HCEC 1CT (cell line): ENCODE measurements at regions not wholly inside any gene's neighbourhood (a gene's known extent, or its start where the extent isn't known, plus 50 kb on each side); places are given as distances from the start of the nearest gene placed in this dataset.

ENCODE experiments used
- DNase-seq: peaks from one replicate; pipeline ENCODE4 v3.0.0-alpha.2; 2017

DNA sequence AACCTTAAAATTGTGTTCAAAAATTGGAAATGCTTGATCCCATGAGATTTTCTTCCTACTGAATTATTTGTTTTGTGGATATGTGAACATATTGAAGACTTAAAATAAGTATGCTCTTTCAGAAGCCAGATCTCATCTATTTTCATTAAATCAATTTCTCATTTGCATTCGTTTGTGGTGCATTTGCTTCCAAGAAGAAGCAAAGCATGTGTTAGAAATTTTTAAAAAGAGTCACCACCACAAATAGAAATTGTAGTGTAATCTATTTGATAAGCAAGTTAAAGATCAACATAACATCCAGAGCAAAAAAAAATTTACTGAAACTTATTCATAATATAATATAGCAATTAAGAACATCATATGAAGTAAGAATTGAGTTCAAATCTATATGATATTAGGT is 300.9 kb upstream of the SYT4 start:
- DNase-seq, result no peak

DNA sequence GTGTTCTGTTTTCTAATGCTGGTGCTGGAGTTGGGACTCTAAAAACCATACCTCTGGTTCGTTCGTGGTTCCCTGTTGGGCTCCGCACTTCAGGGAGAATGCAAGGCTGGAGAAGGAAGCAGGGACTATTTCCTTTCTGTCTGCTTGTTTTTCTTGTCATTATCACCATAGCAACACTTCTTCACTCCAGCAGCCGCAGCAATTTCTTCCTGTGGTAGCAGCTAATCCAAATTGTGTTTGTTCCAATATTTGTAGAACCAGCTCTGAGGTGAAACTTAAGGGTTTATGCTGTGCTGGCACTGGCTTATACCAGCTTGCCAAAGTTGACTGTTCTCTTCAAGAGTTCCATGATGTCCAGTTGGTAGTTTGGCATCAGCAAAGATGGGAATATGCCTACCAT is 301.4 kb upstream of the SYT4 start:
- no peak for DNase-seq

- DNase-seq, result no peak
These were observed 304.7 kb upstream of the SYT4 start for GRCh38 chr18:43581936-43582519.

GRCh38 chr18:43587538-43588153 is 310.4 kb upstream of the SYT4 start:
- DNase-seq, result peak; percentile 10

DNA sequence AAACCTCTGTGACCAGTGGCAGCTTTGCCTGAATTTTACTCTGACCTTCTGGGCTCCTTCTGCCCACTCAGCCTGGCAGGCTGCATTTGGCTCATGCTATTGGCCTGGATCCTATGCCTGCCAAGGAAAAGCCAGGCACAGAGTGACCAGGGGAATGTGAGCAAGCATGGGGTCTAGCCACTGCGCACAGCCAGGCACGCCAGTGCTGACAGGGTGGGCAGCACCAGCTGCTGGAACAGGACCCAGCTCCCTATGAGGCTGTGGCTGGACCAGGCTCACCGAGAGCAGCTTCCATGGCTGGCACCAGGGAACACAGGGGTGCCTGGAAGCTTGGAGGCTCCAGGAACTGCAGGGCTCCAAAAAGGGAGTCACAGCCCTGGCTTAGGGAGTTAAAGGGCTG is 311.5 kb upstream of the SYT4 start:
- no peak for DNase-seq

DNA sequence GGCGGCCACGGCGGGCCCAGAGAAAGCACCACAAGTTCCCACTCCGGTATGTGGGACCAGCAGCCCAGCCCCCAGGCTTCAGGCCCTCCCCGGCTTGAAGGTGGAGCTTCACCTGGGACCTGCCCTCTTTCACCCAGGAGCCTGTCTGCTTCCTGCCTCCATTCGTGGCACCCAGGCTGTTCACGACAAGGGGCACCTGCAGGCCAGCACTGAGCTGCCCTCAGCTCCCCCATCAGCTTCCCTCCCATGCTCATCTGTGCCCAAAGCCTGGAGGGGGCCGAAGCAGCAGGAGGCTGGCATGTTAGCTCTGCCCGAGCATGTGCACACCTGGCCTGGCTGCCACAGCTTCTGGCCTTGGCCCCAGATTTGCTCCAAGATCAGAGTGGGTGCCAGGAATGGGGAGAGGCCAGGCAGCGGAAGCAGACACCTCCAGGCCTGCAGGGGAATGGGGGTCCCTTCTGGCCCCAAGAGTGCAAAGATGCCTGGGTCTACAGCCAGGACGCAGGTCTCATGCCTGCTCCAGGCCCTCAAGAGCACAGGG is 312.4 kb upstream of the SYT4 start:
- DNase-seq, result no peak

- no peak for DNase-seq
These were observed 313.1 kb upstream of the SYT4 start for GRCh38 chr18:43590182-43590903.

DNA sequence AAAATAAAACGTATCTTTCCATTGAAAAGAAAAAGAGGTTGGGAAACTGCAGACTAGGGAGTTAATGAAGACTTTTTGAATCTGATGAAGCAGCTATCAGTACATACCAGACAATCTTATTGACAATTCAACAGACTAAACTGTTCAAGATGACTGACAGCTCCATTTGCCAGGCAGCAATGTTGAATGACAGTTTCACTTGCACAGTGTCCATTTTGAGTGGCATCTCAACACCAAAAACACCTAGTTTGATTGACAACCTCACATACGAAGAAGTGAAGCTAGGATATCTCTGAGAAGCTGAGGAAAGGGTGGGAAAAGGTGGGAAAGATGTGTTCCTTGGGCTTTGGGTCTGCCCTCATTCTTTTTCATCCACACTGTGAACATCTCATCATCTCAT is 315.0 kb upstream of the SYT4 start:
- DNase-seq, result no peak

GRCh38 chr18:43596105-43596712 is 318.9 kb upstream of the SYT4 start:
- DNase-seq, result peak; percentile 23

GRCh38 chr18:43601432-43601831 is 324.1 kb upstream of the SYT4 start:
- DNase-seq, result no peak

DNA sequence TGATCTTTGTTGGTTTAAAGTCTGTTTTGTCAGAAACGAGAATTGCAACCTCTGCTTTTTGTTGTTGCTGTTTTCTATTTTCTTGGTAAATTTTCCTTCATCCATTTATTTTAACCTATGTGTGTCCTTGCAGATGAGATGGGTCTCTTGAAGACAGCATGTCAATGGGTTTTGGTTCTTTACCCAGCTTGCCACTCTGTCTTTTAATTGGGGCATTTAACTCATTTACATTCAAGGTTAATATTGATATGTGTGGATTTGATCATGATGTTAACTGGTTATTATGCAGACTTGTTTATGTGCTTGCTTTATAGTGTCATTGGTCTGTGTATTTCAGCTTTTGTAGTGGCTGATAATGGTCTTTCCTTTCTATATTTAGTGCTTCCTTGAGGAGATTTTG is 327.9 kb upstream of the SYT4 start:
- no peak for DNase-seq

GRCh38 chr18:43606795-43607194 is 329.5 kb upstream of the SYT4 start:
- DNase-seq, result no peak

DNA sequence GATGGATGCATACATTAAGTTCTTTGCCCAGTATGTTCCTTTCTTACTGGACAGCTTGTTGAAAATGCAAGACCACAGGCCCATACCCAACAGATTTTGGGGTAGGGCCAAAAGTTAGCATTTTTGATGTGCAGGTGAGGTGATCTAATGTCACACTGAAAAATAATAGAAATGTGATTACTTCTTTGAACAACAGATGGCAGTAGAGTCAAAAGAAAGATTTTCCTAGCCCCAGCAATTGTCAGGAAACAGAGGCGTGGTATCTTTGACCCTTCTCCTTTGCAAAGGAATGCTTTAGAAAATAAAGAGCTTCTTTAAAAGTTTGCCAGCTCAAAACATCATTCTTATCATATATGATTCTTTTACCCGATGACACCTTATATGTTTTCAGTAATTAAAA is 343.6 kb upstream of the SYT4 start:
- DNase-seq, result peak; percentile 17

DNA sequence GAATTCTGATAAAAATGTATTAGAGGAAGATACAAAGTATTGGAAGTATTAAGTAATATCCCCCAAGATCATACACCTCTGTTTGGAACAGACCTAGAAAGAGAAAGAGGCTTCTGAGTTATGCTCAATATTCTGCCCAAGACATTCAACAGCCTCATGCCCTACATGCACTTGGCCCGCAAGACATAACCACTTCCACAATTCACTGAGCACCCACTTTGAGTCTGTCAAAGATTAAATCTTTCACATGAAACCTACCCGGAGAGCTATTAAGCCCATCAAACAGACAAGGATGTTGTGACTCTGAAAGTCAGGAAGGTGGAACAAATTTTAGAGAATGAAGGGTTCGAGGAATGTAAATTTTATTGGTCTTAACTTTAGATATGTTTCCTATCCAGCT is 344.7 kb upstream of the SYT4 start:
- no peak for DNase-seq

GRCh38 chr18:43625582-43625981 is 348.3 kb upstream of the SYT4 start:
- DNase-seq, result no peak

- DNase-seq, result no peak
These were observed 350.7 kb upstream of the SYT4 start for GRCh38 chr18:43627848-43628530.

DNA sequence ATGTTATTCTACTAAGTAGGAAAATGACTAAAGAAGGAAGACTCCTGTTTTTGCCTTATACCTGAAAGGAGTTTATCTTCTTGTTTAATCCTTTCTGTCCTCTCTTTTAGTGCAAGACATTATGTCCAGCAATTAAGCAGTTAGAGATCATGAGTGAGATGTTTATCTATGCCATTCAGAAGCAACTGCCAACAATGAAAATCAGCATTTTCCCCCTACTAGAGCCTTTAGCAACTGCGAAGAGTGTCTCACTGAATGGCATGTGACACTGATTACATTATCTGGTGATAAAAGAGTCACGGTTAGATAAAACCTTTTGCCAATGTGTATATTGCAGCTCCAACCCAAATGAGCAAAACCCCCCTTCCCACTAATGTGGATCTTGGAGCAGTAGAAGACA is 357.7 kb upstream of the SYT4 start:
- no peak for DNase-seq

- DNase-seq, result no peak
These were observed 358.1 kb upstream of the SYT4 start for GRCh38 chr18:43635397-43635796.

DNA sequence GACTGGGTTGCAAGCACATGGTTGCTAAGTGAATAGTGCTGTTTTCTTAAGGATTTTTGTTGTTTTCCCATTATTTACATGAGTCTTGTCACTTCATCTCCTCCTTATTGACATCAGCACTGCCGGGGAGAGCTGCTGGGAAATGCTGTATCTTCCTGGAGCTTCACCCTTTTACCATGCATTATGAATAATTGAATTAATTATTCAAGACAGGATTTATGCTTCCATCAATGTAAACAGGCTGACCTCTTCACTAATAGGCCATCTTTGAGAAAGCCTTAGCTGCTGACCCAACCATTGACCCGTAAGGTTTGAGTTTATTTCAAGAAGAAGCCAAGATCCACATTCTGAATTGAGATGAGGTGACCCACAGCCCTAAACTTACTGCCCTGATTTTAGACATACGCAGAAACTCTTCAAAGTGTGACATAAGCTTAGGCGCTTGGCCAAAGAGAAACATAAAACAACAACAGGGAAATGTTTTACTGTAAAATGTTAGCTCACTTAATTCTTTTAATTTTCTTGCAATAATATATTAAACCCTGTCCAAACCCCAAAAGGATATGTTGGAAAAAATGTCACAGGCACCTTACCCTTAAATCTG is 365.5 kb upstream of the SYT4 start:
- no peak for DNase-seq

DNA sequence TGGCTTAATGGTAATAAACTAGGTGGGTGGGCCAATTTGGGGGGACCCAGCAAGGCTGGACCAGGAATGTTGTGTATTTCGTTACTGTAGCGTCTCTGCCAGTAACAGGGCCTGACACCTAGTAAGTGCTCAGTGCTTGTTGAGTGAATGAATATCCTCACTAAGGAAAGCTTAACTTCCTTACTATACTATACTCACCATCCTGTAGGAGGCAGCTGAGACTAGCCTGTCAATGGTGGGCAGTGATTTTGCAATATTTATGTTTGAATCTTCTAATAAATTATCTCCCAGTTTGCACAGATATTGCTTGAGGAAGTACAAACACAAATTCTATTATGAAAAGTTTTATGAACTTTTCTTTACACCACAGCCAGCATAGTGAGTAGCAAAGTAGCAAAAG is 370.7 kb upstream of the SYT4 start:
- DNase-seq, result no peak

GRCh38 chr18:43649649-43650357 is 372.5 kb upstream of the SYT4 start:
- DNase-seq, result no peak

DNA sequence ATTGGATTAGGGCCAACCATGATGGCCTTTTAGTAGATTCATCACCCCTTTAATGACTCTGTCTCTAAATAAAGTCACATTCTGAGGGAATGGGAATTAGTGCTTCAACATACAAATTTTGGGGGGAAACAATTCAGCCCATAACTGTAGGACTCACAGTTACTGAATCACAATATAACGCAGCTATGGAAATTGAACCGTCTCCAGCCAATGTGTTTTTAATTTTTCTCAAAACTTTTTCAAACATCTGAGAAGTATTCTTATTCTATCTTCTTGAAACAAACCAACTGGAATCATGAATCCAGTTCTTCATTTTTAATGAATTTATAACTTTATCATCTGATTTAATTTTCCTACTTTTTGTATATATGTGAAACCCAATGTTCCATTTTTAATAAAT is 373.1 kb upstream of the SYT4 start:
- DNase-seq, result no peak
